B cell (primary cell): ENCODE measurements at regions not wholly inside any gene's neighbourhood (a gene's known extent, or its start where the extent isn't known, plus 50 kb on each side); places are given as distances from the start of the nearest gene placed in this dataset.

Source experiments
- ATAC-seq: fragments of 200-7000 bp; cut with Tn5 transposase; one replicate; pipeline ENCODE4 v1.10.0; 2021; ENCODE audit warnings: low read depth, mild to moderate bottlenecking, moderate number of reproducible peaks, moderate library complexity
- CTCF ChIA-PET: fragments of 350-600 bp; sonication (Branson Sonifier 250); formaldehyde crosslinking; loops from one replicate; lab custom pipeline; 2021; ENCODE audit warnings: antibody characterized with exemption, inconsistent platforms; lab: Charles Lee
- POLR2A ChIA-PET: fragments of 350-600 bp; sonication (Branson Sonifier 250); formaldehyde crosslinking; loops from one replicate; lab custom pipeline; 2021; ENCODE audit warnings: antibody characterized with exemption; lab: Charles Lee
- DNase-seq: peaks from one replicate; pipeline ENCODE4 v3.0.0; 2013
- H2AFZ ChIP-seq: 2 replicates; pipeline ENCODE4 v1.6.1; 2012; ENCODE audit warnings: mild to moderate bottlenecking, low read depth, low read length; ENCODE audit not compliant: insufficient read depth, poor library complexity, severe bottlenecking
- H3K27ac ChIP-seq, 2 donors: 1 replicate in 1 of 2; 2 replicates in 1 of 2; pipeline ENCODE4 v1.5.1; 2012 to 2013; ENCODE audit warnings: low read length in 2 of 2, mild to moderate bottlenecking in 2 of 2, moderate library complexity in 1 of 2
- H3K27me3 ChIP-seq, 4 experiments: fragments of 200-600 bp in 1 of 4; sonication (generic) in 1 of 4; replicated peaks in 1 of 4; 1 replicate in 2 of 4; 2 replicates in 2 of 4; pipeline versions ENCODE4 v1.6.1 to v1.7.0; 2013 to 2016; ENCODE audit warnings: low read length in 3 of 4, mild to moderate bottlenecking in 2 of 4, mixed read lengths in 1 of 4, moderate library complexity in 1 of 4; ENCODE audit not compliant: insufficient read depth in 4 of 4, control insufficient read depth in 3 of 4; ENCODE audit errors: control extremely low read depth in 1 of 4
- H3K36me3 ChIP-seq, 2 experiments: replicated peaks in 1 of 2; 1 replicate in 1 of 2; 2 replicates in 1 of 2; pipeline versions ENCODE4 v1.6.1 to v1.7.1; 2013; ENCODE audit warnings: low read length in 1 of 2; ENCODE audit not compliant: insufficient read depth in 2 of 2, control insufficient read depth in 1 of 2; ENCODE audit errors: control extremely low read depth in 1 of 2, extremely low read depth in 1 of 2
- H3K4me1 ChIP-seq, 2 donors: fragments of 200-600 bp in 1 of 2; sonication (generic) in 1 of 2; 1 replicate in 1 of 2; 2 replicates in 1 of 2; pipeline versions ENCODE4 v1.5.1 to v1.6.1; 2013 to 2017; ENCODE audit warnings: low read length in 2 of 2; ENCODE audit not compliant: control insufficient read depth in 2 of 2, insufficient read depth in 2 of 2
- H3K4me2 ChIP-seq: replicated peaks from 2 replicates; pipeline ENCODE3; 2012; ENCODE audit warnings: mild to moderate bottlenecking, low read depth, low read length; ENCODE audit not compliant: poor library complexity, severe bottlenecking
- H3K4me3 ChIP-seq, 5 experiments: fragments of 200-600 bp in 1 of 5; sonication (generic) in 1 of 5; 1 replicate in 3 of 5; 2 replicates in 2 of 5; pipeline versions ENCODE4 v1.5.1 to v1.7.0; 2011 to 2016; ENCODE audit warnings: low read length in 4 of 5, mild to moderate bottlenecking in 4 of 5, low read depth in 2 of 5, control low read depth in 1 of 5, moderate library complexity in 1 of 5; ENCODE audit not compliant: insufficient read depth in 1 of 5; ENCODE audit errors: control extremely low read depth in 1 of 5, extremely low read depth in 1 of 5
- H3K79me2 ChIP-seq: fragments of 200-600 bp; sonication (generic); one replicate; pipeline ENCODE4 v1.6.0; 2016; ENCODE audit warnings: low read length; ENCODE audit not compliant: control insufficient read depth, insufficient read depth
- H3K9ac ChIP-seq: fragments of 200-600 bp; sonication (generic); 2 replicates; pipeline ENCODE4 v1.6.1; 2017; ENCODE audit warnings: mild to moderate bottlenecking, low read length, moderate library complexity
- H3K9me3 ChIP-seq, 3 donors: one replicate each; pipeline versions ENCODE4 v1.6.1 to v1.7.1; 2013; ENCODE audit warnings: low read length in 2 of 3; ENCODE audit not compliant: control insufficient read depth in 2 of 3, insufficient read depth in 1 of 3; ENCODE audit errors: control extremely low read depth in 1 of 3
- H4K20me1 ChIP-seq: 2 replicates; pipeline ENCODE4 v1.6.0; 2012; ENCODE audit warnings: mild to moderate bottlenecking, low read length; ENCODE audit not compliant: insufficient read depth, control insufficient read depth, poor library complexity, severe bottlenecking
- H3K27ac Mint-ChIP-seq: one replicate; pipeline ENCODE4 v1.8.0; 2021; ENCODE audit warnings: mixed read lengths
- H3K27me3 Mint-ChIP-seq: one replicate; pipeline ENCODE4 v1.8.0; 2021; ENCODE audit warnings: mixed read lengths
- H3K4me1 Mint-ChIP-seq: one replicate; pipeline ENCODE4 v1.8.0; 2021; ENCODE audit warnings: mixed read lengths
- H3K4me3 Mint-ChIP-seq: one replicate; pipeline ENCODE4 v1.8.0; 2021; ENCODE audit warnings: mixed read lengths
- H3K9me3 Mint-ChIP-seq: one replicate; pipeline ENCODE4 v1.8.0; 2022; ENCODE audit warnings: mixed read lengths; ENCODE audit not compliant: insufficient read depth
- EZH2 ChIP-seq: IDR thresholded peaks from 2 replicates; pipeline ENCODE4 v1.6.1; 2012; ENCODE audit warnings: borderline replicate concordance, low read depth, mild to moderate bottlenecking, moderate library complexity, low read length; ENCODE audit not compliant: insufficient read depth, poor library complexity, severe bottlenecking
- WGBS: methylation state at CpG from one replicate; pipeline ENCODE4 v1.1.5; 2013; ENCODE audit warnings: missing lambda C conversion rate; ENCODE audit not compliant: insufficient coverage; 5-methylcytosine and 5-hydroxymethylcytosine counted together
- intact Hi-C: fragments of 100-400 bp; cut with micrococcal nuclease; formaldehyde crosslinking; loops from one replicate; pipeline ENCODE4 v1.10.0; 2022
- TF ChIP-seq, protein P1 (sequence below): fragments of 200-600 bp; IDR thresholded peaks from one replicate; pipeline ENCODE4 v1.8.0; 2022; ENCODE audit warnings: antibody characterized with exemption, mild to moderate bottlenecking

DNA sequence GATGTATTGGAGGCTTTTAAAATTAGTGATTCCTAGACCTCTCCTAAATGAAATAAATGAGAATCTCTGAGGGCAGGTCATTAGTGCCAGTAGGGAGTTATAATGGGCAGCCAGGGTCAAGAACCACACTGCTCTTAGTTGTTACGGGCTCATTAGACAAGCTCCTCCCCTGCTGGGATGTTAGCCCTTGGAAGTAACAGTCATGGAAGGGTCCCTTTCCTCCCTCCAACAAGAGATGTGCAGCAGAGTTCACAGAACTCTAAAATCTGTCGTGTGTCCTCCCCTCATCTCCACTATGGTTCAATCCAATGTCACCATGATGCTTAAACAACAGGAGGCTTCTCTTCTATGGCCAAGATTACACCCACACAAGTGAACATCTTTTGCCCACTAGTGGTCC is 419.5 kb downstream of the INSC start:
- Histone ChIP-seq H3K9ac (no peak overlapping the region), H3K27me3 (no peaks in the 10 kb centered on the region), H3K4me3 (no peak overlapping the region), H3K9me3 (no peaks in the 10 kb centered on the region), H2AFZ (no peak overlapping the region), H4K20me1 (no peaks in the 10 kb centered on the region), H3K27ac (no peak overlapping the region), H3K36me3 (no peaks in the 10 kb centered on the region), H3K4me1 (no peaks in the 10 kb centered on the region), H3K79me2 (no peaks in the 10 kb centered on the region), H3K4me2 (no peak overlapping the region)
- WGBS = 50% methylated on average over 1 of the region's 2 CpGs
- no peak for ATAC-seq
- intact Hi-C loops = no loop called here
- H3K9me3 Mint-ChIP-seq = peaks cover 2% of the 10 kb centered on the region
- H3K4me3 Mint-ChIP-seq = no peak overlapping the region
- H3K4me1 Mint-ChIP-seq = no peaks in the 10 kb centered on the region
- no peak overlapping the region for H3K27ac Mint-ChIP-seq
- CTCF ChIA-PET = no interaction called here
- H3K27me3 Mint-ChIP-seq = no peaks in the 10 kb centered on the region
- no peak for TF ChIP-seq EZH2
- TF ChIP-seq, protein P1, sequence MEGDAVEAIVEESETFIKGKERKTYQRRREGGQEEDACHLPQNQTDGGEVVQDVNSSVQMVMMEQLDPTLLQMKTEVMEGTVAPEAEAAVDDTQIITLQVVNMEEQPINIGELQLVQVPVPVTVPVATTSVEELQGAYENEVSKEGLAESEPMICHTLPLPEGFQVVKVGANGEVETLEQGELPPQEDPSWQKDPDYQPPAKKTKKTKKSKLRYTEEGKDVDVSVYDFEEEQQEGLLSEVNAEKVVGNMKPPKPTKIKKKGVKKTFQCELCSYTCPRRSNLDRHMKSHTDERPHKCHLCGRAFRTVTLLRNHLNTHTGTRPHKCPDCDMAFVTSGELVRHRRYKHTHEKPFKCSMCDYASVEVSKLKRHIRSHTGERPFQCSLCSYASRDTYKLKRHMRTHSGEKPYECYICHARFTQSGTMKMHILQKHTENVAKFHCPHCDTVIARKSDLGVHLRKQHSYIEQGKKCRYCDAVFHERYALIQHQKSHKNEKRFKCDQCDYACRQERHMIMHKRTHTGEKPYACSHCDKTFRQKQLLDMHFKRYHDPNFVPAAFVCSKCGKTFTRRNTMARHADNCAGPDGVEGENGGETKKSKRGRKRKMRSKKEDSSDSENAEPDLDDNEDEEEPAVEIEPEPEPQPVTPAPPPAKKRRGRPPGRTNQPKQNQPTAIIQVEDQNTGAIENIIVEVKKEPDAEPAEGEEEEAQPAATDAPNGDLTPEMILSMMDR = no peak
- POLR2A ChIA-PET = no interaction called here
- DNase-seq = no peak

DNA sequence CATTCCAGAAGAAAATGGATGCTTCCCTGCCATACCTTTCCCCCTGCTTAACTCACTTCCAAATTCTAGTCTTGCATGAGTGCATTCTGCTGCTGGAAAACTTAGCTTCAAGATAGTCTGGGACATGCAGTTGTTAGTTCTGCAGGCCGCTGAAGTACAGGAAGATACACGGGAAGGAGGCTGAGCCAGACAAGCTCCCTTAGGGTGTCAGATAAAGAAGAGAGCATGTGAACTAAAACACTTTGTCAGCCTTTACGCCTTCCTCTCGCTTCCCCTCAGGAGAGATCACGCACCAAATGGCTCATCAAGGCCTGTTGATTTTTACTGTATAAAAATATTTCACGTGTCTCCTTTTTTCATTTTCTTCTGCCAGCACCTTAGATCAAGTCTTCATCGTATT is 420.7 kb downstream of the INSC start:
- 94% methylated on average over 6 of the region's 7 CpGs for WGBS
- Mint-ChIP-seq H3K27me3 (no peaks in the 10 kb centered on the region), H3K4me3 (no peak overlapping the region), H3K27ac (no peak overlapping the region), H3K4me1 (no peaks in the 10 kb centered on the region), H3K9me3 (peaks cover 2% of the 10 kb centered on the region)
- POLR2A ChIA-PET = no interaction called here
- Histone ChIP-seq H3K4me3 (no peak overlapping the region), H3K27me3 (no peaks in the 10 kb centered on the region), H3K27ac (no peak overlapping the region), H3K9ac (no peak overlapping the region), H3K79me2 (no peaks in the 10 kb centered on the region), H4K20me1 (no peaks in the 10 kb centered on the region), H3K4me1 (no peaks in the 10 kb centered on the region), H2AFZ (no peak overlapping the region), H3K4me2 (no peak overlapping the region), H3K9me3 (no peaks in the 10 kb centered on the region), H3K36me3 (no peaks in the 10 kb centered on the region)
- CTCF ChIA-PET = no interaction called here
- no peak for ATAC-seq
- TF ChIP-seq, protein P1 = no peak
- TF ChIP-seq EZH2 = no peak
- intact Hi-C loops = no loop called here
- DNase-seq = no peak
